NT2/D1 (cell line): ENCODE measurements at regions not wholly inside any gene's neighbourhood (a gene's known extent, or its start where the extent isn't known, plus 50 kb on each side); places are given as distances from the start of the nearest gene placed in this dataset.

Experiments
- SUZ12 ChIP-seq: IDR thresholded peaks from 2 replicates; pipeline ENCODE4 v1.6.1; 2011; ENCODE audit not compliant: insufficient read length, insufficient read depth; ENCODE audit errors: extremely low read depth
- YY1 ChIP-seq: IDR thresholded peaks from 2 replicates; pipeline ENCODE4 v1.6.1; 2011; ENCODE audit not compliant: insufficient read length, insufficient read depth
- ZNF274 ChIP-seq: IDR thresholded peaks from 2 replicates; pipeline ENCODE4 v1.6.1; 2011; ENCODE audit warnings: mild to moderate bottlenecking, low read depth, low read length

DNA sequence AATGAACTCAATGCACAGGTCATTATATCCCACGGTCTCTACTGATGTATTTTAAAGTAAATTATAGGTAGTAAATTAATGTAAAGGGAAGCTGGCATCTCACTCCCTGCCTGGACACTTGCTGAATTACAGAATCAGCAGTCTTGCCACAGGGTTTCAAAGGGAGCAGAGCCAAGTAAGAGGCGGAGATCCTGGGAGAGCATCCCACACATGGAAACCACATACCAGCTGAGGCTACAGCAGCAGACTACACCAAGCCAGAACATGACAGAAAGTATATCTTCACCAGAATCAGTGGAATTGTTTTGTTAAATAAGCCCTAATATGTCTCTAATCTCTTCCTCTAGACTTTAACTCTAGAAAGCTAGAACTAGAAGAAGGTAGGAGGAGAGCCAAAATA is 1689.2 kb upstream of the WWC1 start:
- TF ChIP-seq SUZ12, result no peak
- no peak for TF ChIP-seq ZNF274
- TF ChIP-seq YY1, result no peak
